PC-9 (cell line): ENCODE measurements at regions not wholly inside any gene's neighbourhood (a gene's known extent, or its start where the extent isn't known, plus 50 kb on each side); places are given as distances from the start of the nearest gene placed in this dataset.

Experiments used
- CTCF ChIP-seq: fragments of 200-600 bp; sonication (generic); conservative IDR thresholded peaks from 2 replicates; pipeline ENCODE4 v1.6.1; 2017; ENCODE audit warnings: mixed run types, antibody characterized with exemption, mild to moderate bottlenecking, moderate library complexity
- EZH2 ChIP-seq: fragments of 200-600 bp; sonication (generic); IDR thresholded peaks from 2 replicates; pipeline ENCODE4 v1.8.0; 2017; ENCODE audit warnings: antibody characterized with exemption, low read depth

- no peak for TF ChIP-seq CTCF
- TF ChIP-seq EZH2 = no peak
Measured at GRCh38 chr7:156222611-156223010, 410.3 kb upstream of the SHH start.
